ENCODE measurements at regions not wholly inside any gene's neighbourhood (a gene's known extent, or its start where the extent isn't known, plus 50 kb on each side); places are given as distances from the start of the nearest gene placed in this dataset.
"Not testable (repeated sequence)": the region's sequence is repeated elsewhere in the genome, so short reads cannot be mapped to it uniquely, and the experiment has no call there.

DNA sequence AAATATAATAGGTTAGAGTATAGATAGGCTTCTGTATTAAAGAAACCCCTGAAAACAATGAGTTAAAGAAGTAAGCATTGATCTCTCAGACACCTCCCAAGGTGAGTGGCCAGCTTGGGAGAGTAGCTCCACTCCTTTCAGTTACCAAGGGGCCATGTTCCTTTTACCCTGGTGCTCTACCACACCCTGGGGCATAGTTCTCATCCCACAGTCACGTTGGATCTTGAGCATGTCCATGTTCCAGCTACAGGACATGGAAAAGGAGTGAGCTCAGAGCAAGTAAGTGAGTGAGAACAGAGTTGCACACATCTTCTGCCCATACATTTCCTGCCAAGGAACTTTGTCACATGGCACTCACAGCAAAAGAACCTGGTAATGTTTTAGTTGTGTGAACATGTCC is 325.9 kb upstream of the SLC39A10 start:
- Histone ChIP-seq H3K36me3 (no peaks in the 10 kb centered on the region), H3K4me1 (ENCODE audit: control insufficient read depth in 1 of 2, low read depth in 2 of 2) (no peaks in the 10 kb centered on the region), H3K27me3 (replicated peaks; ENCODE audit: insufficient read depth) (no peaks in the 10 kb centered on the region), H3K4me3 (no peak overlapping the region), H3K27ac (no peak overlapping the region), H3K9me3 (no peaks in the 10 kb centered on the region)
- TF ChIP-seq, protein P1, sequence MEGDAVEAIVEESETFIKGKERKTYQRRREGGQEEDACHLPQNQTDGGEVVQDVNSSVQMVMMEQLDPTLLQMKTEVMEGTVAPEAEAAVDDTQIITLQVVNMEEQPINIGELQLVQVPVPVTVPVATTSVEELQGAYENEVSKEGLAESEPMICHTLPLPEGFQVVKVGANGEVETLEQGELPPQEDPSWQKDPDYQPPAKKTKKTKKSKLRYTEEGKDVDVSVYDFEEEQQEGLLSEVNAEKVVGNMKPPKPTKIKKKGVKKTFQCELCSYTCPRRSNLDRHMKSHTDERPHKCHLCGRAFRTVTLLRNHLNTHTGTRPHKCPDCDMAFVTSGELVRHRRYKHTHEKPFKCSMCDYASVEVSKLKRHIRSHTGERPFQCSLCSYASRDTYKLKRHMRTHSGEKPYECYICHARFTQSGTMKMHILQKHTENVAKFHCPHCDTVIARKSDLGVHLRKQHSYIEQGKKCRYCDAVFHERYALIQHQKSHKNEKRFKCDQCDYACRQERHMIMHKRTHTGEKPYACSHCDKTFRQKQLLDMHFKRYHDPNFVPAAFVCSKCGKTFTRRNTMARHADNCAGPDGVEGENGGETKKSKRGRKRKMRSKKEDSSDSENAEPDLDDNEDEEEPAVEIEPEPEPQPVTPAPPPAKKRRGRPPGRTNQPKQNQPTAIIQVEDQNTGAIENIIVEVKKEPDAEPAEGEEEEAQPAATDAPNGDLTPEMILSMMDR (IDR thresholded peaks at IDR 0.05): no peak
- ATAC-seq (ENCODE audit: insufficient number of reproducible peaks, low FRiP score, low read depth): no peak
- no peak for DNase-seq (ENCODE audit: low spot score)

DNA sequence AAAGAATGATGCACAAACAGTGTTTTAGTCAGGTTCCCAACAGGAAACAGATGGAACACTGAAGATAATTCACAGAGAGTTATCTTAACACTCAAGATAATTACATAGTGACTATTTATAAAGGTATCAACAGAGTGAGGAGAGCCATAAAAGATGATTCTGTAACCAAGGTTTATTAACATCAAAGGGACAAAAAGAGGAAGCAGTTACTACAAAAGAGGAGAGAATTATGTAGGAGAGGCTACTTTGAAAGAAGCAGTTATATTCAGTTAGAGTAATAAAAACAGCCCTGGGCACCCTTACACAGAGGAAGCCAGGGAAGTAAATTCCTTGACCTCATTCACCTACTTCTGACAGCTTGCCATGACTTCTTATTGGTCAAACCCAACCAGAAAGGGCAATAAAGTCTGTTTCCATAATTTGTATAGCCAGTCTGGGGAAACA is 326.5 kb upstream of the SLC39A10 start:
- Histone ChIP-seq H3K27me3 (replicated peaks; ENCODE audit: insufficient read depth) (no peaks in the 10 kb centered on the region), H3K9me3 (no peaks in the 10 kb centered on the region), H3K27ac (no peak overlapping the region), H3K4me3 (no peak overlapping the region), H3K4me1 (ENCODE audit: control insufficient read depth in 1 of 2, low read depth in 2 of 2) (no peaks in the 10 kb centered on the region), H3K36me3 (no peaks in the 10 kb centered on the region)
- TF ChIP-seq, protein P1 (IDR thresholded peaks at IDR 0.05): no peak
- DNase-seq (ENCODE audit: low spot score) (no peak), ATAC-seq (ENCODE audit: insufficient number of reproducible peaks, low FRiP score, low read depth) (no peak)

DNA sequence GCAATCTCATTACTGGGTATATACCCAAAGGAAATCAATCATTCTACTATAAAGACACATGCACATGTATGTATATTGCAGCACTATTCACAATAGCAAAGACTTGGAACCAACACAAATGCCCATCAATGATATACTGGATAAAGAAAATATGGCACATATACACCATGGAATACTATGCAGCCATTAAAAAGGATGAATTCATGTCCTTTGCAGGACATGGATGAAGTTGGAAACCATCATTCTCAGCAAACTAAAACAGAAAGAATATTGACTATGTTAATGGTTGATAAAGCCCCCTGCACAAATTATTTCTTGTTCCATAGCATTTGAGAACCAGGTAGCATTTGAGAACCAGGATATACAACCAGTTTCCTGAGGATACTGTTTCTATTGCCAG is 327.2 kb upstream of the SLC39A10 start:
- not testable (repeated sequence) for H3K27ac ChIP-seq; H3K9me3 ChIP-seq; H3K36me3 ChIP-seq; DNase-seq (ENCODE audit: low spot score); H3K27me3 ChIP-seq (replicated peaks; ENCODE audit: insufficient read depth); H3K4me1 ChIP-seq (ENCODE audit: control insufficient read depth in 1 of 2, low read depth in 2 of 2); ATAC-seq (ENCODE audit: insufficient number of reproducible peaks, low FRiP score, low read depth); H3K4me3 ChIP-seq

DNA sequence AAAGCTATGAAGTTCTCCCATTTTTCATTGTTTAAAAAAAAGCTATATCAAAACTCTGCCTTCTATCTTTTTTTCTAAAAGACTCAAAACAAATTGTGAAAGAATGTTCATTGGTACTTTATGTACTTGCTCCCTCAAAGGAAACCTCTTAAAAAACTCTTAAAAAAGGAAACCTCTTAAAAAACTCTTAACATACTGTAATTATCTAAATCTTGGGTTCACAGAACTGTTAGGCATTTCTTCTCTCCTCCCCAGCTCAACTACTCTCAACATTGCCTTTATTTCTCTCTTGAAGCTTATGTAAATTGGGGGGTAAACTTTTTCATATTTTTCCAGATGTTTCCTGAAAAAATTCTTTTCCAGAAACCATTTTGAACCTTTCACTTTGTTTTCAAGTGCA is 330.5 kb upstream of the SLC39A10 start:
- Histone ChIP-seq H3K27me3 (replicated peaks; ENCODE audit: insufficient read depth) (no peaks in the 10 kb centered on the region), H3K9me3 (no peaks in the 10 kb centered on the region), H3K27ac (no peak overlapping the region), H3K4me1 (ENCODE audit: control insufficient read depth in 1 of 2, low read depth in 2 of 2) (no peaks in the 10 kb centered on the region), H3K4me3 (no peak overlapping the region), H3K36me3 (no peaks in the 10 kb centered on the region)
- no peak for DNase-seq (ENCODE audit: low spot score)
- TF ChIP-seq, protein P1 (IDR thresholded peaks at IDR 0.05): no peak
- ATAC-seq (ENCODE audit: insufficient number of reproducible peaks, low FRiP score, low read depth): no peak

DNA sequence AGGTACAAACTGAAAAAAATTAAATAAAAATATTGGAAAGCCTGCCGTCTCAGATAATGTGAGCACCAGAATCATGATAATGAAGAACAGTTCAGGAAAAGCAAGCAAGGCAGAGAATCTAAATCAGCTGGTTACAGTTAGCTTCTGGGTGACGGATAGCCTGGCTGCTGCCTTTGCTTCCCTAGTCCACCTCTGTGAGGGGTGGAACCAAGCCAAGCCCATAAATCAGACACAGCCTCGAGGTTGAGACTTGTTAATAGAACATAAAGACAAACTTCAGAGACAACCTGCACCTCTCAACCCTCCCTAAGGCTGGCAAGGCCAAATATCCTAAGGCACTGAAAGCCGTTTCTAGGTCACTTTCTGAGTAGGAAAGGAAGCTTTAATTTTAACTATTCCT is 334.7 kb upstream of the SLC39A10 start:
- Histone ChIP-seq H3K4me3 (no peak overlapping the region), H3K4me1 (ENCODE audit: control insufficient read depth in 1 of 2, low read depth in 2 of 2) (no peaks in the 10 kb centered on the region), H3K27ac (no peak overlapping the region), H3K36me3 (no peaks in the 10 kb centered on the region), H3K9me3 (no peaks in the 10 kb centered on the region), H3K27me3 (replicated peaks; ENCODE audit: insufficient read depth) (no peaks in the 10 kb centered on the region)
- TF ChIP-seq, protein P1 (IDR thresholded peaks at IDR 0.05): no peak
- ATAC-seq (ENCODE audit: insufficient number of reproducible peaks, low FRiP score, low read depth): no peak
- DNase-seq (ENCODE audit: low spot score): no peak

DNA sequence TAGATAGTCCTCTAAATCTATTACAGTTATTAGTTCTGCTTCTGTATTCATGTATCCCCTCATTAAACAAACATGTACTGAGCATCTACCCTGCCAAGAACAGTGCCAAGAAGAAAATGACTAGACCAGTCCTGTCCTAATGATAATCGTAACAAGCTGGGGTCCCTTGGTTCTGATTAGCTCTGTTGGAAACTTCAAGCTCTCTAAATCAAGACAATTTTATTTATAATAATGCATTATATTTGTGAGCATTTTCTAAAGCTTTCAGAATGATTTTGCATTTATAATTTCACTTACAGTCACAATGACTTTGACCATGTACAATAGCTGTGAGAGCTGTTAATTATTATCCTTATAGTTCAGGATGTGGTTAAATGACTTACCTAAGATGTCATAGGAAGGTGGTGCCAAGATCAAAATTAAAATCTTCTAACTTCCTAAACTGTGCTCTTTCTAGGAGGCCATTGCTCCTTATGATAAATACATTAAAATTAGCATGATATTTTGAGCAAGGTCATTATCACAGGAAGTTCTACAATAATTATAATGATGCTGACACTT is 336.5 kb upstream of the SLC39A10 start:
- H3K4me1 ChIP-seq (ENCODE audit: control insufficient read depth in 1 of 2, low read depth in 2 of 2): no peaks in the 10 kb centered on the region
- no peaks in the 10 kb centered on the region for H3K36me3 ChIP-seq
- no peak for ATAC-seq (ENCODE audit: insufficient number of reproducible peaks, low FRiP score, low read depth)
- TF ChIP-seq, protein P1 (IDR thresholded peaks at IDR 0.05): no peak
- no peak overlapping the region for H3K4me3 ChIP-seq
- no peaks in the 10 kb centered on the region for H3K27me3 ChIP-seq (replicated peaks; ENCODE audit: insufficient read depth)
- H3K9me3 ChIP-seq: no peaks in the 10 kb centered on the region
- no peak overlapping the region for H3K27ac ChIP-seq
- DNase-seq (ENCODE audit: low spot score): no peak

Data from thoracic aorta (tissue), 2 donors.